SH-SY5Y (cell line): ENCODE measurements at regions not wholly inside any gene's neighbourhood (a gene's known extent, or its start where the extent isn't known, plus 50 kb on each side); places are given as distances from the start of the nearest gene placed in this dataset.

Experiments used
- GATA2 ChIP-seq: IDR thresholded peaks from 2 replicates; pipeline ENCODE4 v1.6.1; 2011; ENCODE audit warnings: mild to moderate bottlenecking, low read depth, low read length
- GATA3 ChIP-seq: IDR thresholded peaks from 2 replicates; pipeline ENCODE4 v1.6.1; 2011; ENCODE audit warnings: low read depth, mild to moderate bottlenecking, low read length, moderate library complexity

GRCh38 chr2:67881816-67882215, 181.0 kb downstream of the C1D start:
- TF ChIP-seq GATA3: no peak
- TF ChIP-seq GATA2: no peak
